Mesendoderm (in vitro differentiated cells): ENCODE measurements at regions not wholly inside any gene's neighbourhood (a gene's known extent, or its start where the extent isn't known, plus 50 kb on each side); places are given as distances from the start of the nearest gene placed in this dataset.

Source experiments
- DNase-seq: peaks from one replicate; pipeline ENCODE4 v3.0.0; 2013
- H2AK5ac ChIP-seq: 2 replicates; pipeline ENCODE4 v1.6.1; 2013; ENCODE audit warnings: low read length, inconsistent platforms
- H2BK120ac ChIP-seq: 2 replicates; pipeline ENCODE4 v1.6.1; 2013; ENCODE audit warnings: low read depth, mild to moderate bottlenecking, low read length, moderate library complexity, mixed read lengths
- H2BK15ac ChIP-seq: replicated peaks from 2 replicates; pipeline ENCODE4 v1.6.1; 2013; ENCODE audit warnings: low read depth, mild to moderate bottlenecking, moderate library complexity
- H2BK5ac ChIP-seq: 2 replicates; pipeline ENCODE4 v1.6.1; 2013; ENCODE audit warnings: low read length, inconsistent platforms
- H3K18ac ChIP-seq: 2 replicates; pipeline ENCODE4 v1.6.1; 2013; ENCODE audit warnings: mild to moderate bottlenecking, low read length, mixed read lengths
- H3K23ac ChIP-seq: one replicate; pipeline ENCODE4 v1.6.1; 2013; ENCODE audit warnings: low read length
- H3K27ac ChIP-seq: 2 replicates; pipeline ENCODE4 v1.5.1; 2013; ENCODE audit warnings: low read depth, mild to moderate bottlenecking, inconsistent platforms, low read length, moderate library complexity
- H3K27me3 ChIP-seq: 2 replicates; pipeline ENCODE4 v1.6.1; 2013; ENCODE audit warnings: low read length, control low read depth, mild to moderate bottlenecking, inconsistent platforms; ENCODE audit not compliant: insufficient read depth, poor library complexity
- H3K36me3 ChIP-seq: 2 replicates; pipeline ENCODE4 v1.6.1; 2013; ENCODE audit warnings: low read length, inconsistent platforms; ENCODE audit not compliant: control insufficient read depth, insufficient read depth
- H3K4ac ChIP-seq: one replicate; pipeline ENCODE4 v1.6.1; 2013; ENCODE audit warnings: low read depth, mild to moderate bottlenecking, low read length, moderate library complexity
- H3K4me1 ChIP-seq: 2 replicates; pipeline ENCODE4 v1.6.1; 2013; ENCODE audit warnings: low read depth, low read length, inconsistent platforms; ENCODE audit not compliant: control insufficient read depth
- H3K4me2 ChIP-seq: 2 replicates; pipeline ENCODE4 v1.6.1; 2013; ENCODE audit warnings: low read length
- H3K4me3 ChIP-seq: 2 replicates; pipeline ENCODE4 v1.5.1; 2013; ENCODE audit warnings: mild to moderate bottlenecking, low read length
- H3K56ac ChIP-seq: one replicate; pipeline ENCODE4 v1.6.1; 2013; ENCODE audit warnings: low read length
- H3K79me1 ChIP-seq: 2 replicates; pipeline ENCODE4 v1.6.1; 2013; ENCODE audit warnings: low read length, inconsistent platforms
- H3K79me2 ChIP-seq: 2 replicates; pipeline ENCODE4 v1.6.1; 2013; ENCODE audit warnings: mild to moderate bottlenecking, low read length; ENCODE audit not compliant: control insufficient read depth, insufficient read depth
- H3K9ac ChIP-seq: 2 replicates; pipeline ENCODE4 v1.6.1; 2013; ENCODE audit warnings: low read length, inconsistent platforms
- H4K5ac ChIP-seq: one replicate; pipeline ENCODE4 v1.6.1; 2013; ENCODE audit warnings: low read length
- H4K8ac ChIP-seq: one replicate; pipeline ENCODE4 v1.6.1; 2013; ENCODE audit warnings: low read depth, mild to moderate bottlenecking, control low read depth, low read length, moderate library complexity
- WGBS: extraction: QIAGEN DNeasy Blood & Tissue Kit; methylation state at CpG from one replicate; pipeline ENCODE4 v1.1.7; 2013; ENCODE audit warnings: low lambda C conversion rate, missing lambda C conversion rate; ENCODE audit not compliant: insufficient coverage; ENCODE audit errors: extremely low coverage; 5-methylcytosine and 5-hydroxymethylcytosine counted together

DNA sequence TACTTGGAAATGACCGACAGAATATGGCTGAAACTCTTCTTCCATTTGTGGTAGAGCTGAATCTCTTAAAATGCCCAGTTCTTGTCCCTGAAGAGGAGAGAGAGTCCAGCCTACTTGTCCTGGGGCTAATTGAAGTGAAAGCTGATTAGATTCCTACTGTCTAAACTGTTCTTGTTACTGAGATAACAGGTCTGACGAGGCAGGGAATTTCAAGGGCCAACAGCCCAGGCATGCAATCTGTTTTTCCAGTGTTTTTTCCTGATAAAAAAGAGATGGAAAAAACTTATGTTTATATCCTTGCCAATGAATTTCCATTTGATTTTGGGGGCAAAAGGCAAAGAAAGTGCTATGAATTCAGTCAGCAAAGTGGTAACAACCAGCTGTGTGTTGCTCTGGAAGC lies 195.5 kb downstream of the ETS1 start:
- H3K9ac ChIP-seq, result no peak overlapping the region

GRCh38 chr11:128390246-128390645 lies 197.1 kb downstream of the ETS1 start:
- Histone ChIP-seq H4K8ac (no peak overlapping the region), H3K4me3 (no peak overlapping the region), H3K27ac (no peak overlapping the region), H2AK5ac (no peak overlapping the region), H2BK15ac (no peak overlapping the region), H3K36me3 (no peaks in the 10 kb centered on the region), H3K9ac (no peak overlapping the region), H3K79me2 (no peaks in the 10 kb centered on the region), H3K79me1 (no peaks in the 10 kb centered on the region), H3K18ac (no peak overlapping the region), H3K4me2 (no peak overlapping the region), H2BK120ac (no peak overlapping the region), H3K4ac (no peak overlapping the region), H3K4me1 (peaks cover 2% of the 10 kb centered on the region), H3K27me3 (no peaks in the 10 kb centered on the region), H2BK5ac (no peak overlapping the region), H4K5ac (no peak overlapping the region), H3K23ac (no peak overlapping the region), H3K56ac (no peak overlapping the region)
- no CpG with 5 or more reads among the region's 1 CpG for WGBS
- DNase-seq, result no peak

More for the DNA sequence above, 195.5 kb downstream of the ETS1 start:
- Histone ChIP-seq H3K79me2 (no peaks in the 10 kb centered on the region), H2BK120ac (no peak overlapping the region), H2AK5ac (no peak overlapping the region), H3K23ac (no peak overlapping the region), H2BK15ac (no peak overlapping the region), H3K56ac (no peak overlapping the region), H3K27me3 (no peaks in the 10 kb centered on the region), H3K36me3 (no peaks in the 10 kb centered on the region), H3K4me3 (no peak overlapping the region), H3K18ac (no peak overlapping the region), H3K4me2 (no peak overlapping the region), H3K27ac (no peak overlapping the region), H3K4me1 (peaks cover 2% of the 10 kb centered on the region), H2BK5ac (no peak overlapping the region), H4K5ac (no peak overlapping the region), H3K4ac (no peak overlapping the region), H4K8ac (no peak overlapping the region), H3K79me1 (no peaks in the 10 kb centered on the region)
- no CpG with 5 or more reads among the region's 2 CpGs for WGBS
- peak; percentile 59 for DNase-seq

GRCh38 chr11:128389461-128389976 lies 197.8 kb downstream of the ETS1 start:
- no peaks in the 10 kb centered on the region for H3K27me3 ChIP-seq
- no peaks in the 10 kb centered on the region for H3K36me3 ChIP-seq
- H2AK5ac ChIP-seq, result no peak overlapping the region
- no peak overlapping the region for H3K23ac ChIP-seq
- H4K8ac ChIP-seq, result no peak overlapping the region
- no CpG with 5 or more reads among the region's 7 CpGs for WGBS
- no peak overlapping the region for H3K4me3 ChIP-seq
- H3K79me1 ChIP-seq, result no peaks in the 10 kb centered on the region
- no peak overlapping the region for H3K4ac ChIP-seq
- H2BK15ac ChIP-seq, result no peak overlapping the region
- H2BK120ac ChIP-seq, result no peak overlapping the region
- H2BK5ac ChIP-seq, result no peak overlapping the region
- H3K18ac ChIP-seq, result no peak overlapping the region
- DNase-seq, result no peak
- H3K4me2 ChIP-seq, result no peak overlapping the region
- H3K4me1 ChIP-seq, result no peaks in the 10 kb centered on the region
- no peak overlapping the region for H3K56ac ChIP-seq
- no peaks in the 10 kb centered on the region for H3K79me2 ChIP-seq
- no peak overlapping the region for H3K27ac ChIP-seq
- no peak overlapping the region for H4K5ac ChIP-seq
- H3K9ac ChIP-seq, result no peak overlapping the region

DNA sequence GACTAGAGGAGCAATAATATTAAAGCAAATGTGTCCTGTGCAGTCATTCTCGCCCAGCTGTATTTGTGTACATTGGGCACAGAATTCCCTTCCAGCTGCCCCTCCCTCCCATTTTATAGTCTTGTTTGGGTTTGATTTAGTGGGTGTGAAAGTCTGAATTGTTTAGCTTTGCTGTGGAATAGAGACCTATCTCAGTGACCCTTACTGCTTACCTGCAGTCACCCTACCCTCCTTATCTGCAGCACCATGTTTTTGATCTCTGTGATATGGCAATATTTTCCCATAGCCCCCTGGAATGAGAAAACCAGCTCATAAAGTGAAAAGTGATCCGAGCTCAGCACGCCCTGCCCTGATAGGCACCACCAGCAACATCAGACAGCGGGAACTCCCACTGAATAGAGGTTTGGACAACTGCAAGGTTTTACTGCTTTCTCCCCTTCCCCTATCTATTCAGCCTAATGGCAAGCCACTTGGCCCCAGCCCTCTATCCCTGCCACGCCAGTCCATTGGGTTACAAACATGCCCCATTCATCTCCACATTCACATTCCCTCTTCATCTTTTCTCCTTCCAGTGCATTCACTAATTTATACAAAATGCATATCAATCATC lies 199.0 kb downstream of the ETS1 start:
- Histone ChIP-seq H3K4ac (no peak overlapping the region), H3K23ac (no peak overlapping the region), H3K27me3 (no peaks in the 10 kb centered on the region), H2BK5ac (no peak overlapping the region), H3K27ac (no peak overlapping the region), H3K18ac (no peak overlapping the region), H2BK15ac (no peak overlapping the region), H3K4me3 (no peak overlapping the region), H3K4me2 (no peak overlapping the region), H3K79me1 (no peaks in the 10 kb centered on the region), H2BK120ac (no peak overlapping the region), H3K56ac (no peak overlapping the region), H3K36me3 (no peaks in the 10 kb centered on the region), H3K79me2 (no peaks in the 10 kb centered on the region), H2AK5ac (no peak overlapping the region), H4K5ac (no peak overlapping the region), H4K8ac (no peak overlapping the region), H3K4me1 (no peaks in the 10 kb centered on the region), H3K9ac (no peak overlapping the region)
- WGBS, result no CpG with 5 or more reads among the region's 5 CpGs
- no peak for DNase-seq

DNA sequence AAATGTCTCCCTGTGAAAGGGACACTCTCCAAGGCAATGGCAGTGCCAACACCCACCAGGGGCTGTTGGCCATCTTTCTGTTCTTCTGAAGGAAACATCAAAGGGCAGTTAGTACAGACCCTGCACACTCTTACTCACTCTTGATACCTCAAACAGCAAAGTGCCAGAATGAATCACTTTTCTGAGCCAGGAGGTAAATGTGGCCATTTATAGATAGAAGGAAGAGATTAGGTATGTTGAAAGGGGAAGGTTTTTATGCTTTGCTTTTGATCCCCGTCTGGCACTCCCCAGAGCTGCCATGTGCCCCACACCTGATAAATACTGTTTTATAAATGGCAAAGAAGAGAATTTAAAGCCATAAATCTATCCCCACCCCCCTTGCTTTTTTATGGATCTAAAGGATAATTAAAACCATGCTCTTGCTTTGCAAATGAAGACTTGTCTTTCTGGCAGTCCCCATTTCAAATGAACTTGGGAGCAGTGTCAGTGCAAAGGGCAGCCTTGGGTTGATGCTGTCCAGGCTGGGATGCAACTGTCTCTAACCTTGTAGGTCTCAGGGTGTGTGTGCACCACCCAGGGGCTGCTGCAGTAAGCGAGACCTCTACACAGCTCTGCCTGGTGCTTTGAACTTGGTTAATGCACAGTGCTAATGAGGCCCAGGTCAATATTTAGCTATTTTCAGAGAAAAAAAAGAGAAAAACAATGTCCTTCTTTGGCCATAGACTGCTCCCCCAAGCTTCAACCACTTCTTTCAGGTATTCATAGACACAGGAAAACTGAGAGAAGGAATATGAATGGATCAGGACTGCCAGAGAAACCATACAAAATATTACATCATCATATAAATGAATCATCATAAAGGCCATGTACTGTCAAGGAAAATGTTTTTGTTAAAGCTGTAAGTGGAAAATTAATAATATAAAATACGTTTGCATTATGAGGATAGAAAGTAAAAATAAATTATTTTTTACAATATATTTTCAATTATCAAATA lies 207.5 kb downstream of the ETS1 start:
- Histone ChIP-seq H3K36me3 (no peaks in the 10 kb centered on the region), H3K23ac (no peak overlapping the region), H3K4me3 (no peak overlapping the region), H4K5ac (no peak overlapping the region), H4K8ac (no peak overlapping the region), H3K27me3 (no peaks in the 10 kb centered on the region), H3K9ac (no peak overlapping the region), H3K18ac (no peak overlapping the region), H3K79me2 (no peaks in the 10 kb centered on the region), H3K27ac (no peak overlapping the region), H2AK5ac (no peak overlapping the region), H2BK15ac (no peak overlapping the region), H2BK120ac (no peak overlapping the region), H3K4me1 (no peaks in the 10 kb centered on the region), H3K79me1 (no peaks in the 10 kb centered on the region), H2BK5ac (no peak overlapping the region), H3K56ac (no peak overlapping the region), H3K4me2 (no peak overlapping the region), H3K4ac (no peak overlapping the region)
- DNase-seq, result no peak
- WGBS, result 100% methylated on average over 1 of the region's 3 CpGs
